ENCODE measurements at regions not wholly inside any gene's neighbourhood (a gene's known extent, or its start where the extent isn't known, plus 50 kb on each side); places are given as distances from the start of the nearest gene placed in this dataset.

DNA sequence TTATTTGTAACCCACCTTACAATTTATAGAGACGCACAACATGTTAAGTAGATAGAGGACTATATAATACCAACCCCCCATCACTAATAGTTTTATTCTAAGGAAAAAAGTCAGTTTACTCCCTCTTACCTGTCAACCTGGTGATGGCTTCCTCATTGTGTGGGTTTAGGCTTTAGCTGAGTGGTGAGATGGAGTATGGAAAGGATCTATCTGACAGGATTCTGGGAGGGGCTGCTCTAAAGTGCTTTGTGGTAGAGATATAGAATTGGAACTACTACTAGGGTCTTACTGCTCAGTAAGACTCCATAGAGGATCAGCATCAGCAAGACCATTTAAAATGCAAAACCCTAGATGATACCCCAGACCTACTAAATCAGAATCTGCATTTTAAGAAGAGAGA is 82.1 kb upstream of the IFNE start:
- intact Hi-C loops (cut with DNase I, micrococcal nuclease) = no loop called here
- ATAC-seq (no peak), DNase-seq (no peak)
- TF ChIP-seq, protein P1, sequence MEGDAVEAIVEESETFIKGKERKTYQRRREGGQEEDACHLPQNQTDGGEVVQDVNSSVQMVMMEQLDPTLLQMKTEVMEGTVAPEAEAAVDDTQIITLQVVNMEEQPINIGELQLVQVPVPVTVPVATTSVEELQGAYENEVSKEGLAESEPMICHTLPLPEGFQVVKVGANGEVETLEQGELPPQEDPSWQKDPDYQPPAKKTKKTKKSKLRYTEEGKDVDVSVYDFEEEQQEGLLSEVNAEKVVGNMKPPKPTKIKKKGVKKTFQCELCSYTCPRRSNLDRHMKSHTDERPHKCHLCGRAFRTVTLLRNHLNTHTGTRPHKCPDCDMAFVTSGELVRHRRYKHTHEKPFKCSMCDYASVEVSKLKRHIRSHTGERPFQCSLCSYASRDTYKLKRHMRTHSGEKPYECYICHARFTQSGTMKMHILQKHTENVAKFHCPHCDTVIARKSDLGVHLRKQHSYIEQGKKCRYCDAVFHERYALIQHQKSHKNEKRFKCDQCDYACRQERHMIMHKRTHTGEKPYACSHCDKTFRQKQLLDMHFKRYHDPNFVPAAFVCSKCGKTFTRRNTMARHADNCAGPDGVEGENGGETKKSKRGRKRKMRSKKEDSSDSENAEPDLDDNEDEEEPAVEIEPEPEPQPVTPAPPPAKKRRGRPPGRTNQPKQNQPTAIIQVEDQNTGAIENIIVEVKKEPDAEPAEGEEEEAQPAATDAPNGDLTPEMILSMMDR (IDR thresholded peaks at IDR 0.05) = no peak
- Histone ChIP-seq H3K36me3 (ENCODE audit: low read depth) (no peaks in the 10 kb centered on the region), H3K9me3 (no peaks in the 10 kb centered on the region), H3K4me1 (ENCODE audit: low read depth) (peaks cover 4% of the 10 kb centered on the region), H3K4me3 (no peak overlapping the region)

DNA sequence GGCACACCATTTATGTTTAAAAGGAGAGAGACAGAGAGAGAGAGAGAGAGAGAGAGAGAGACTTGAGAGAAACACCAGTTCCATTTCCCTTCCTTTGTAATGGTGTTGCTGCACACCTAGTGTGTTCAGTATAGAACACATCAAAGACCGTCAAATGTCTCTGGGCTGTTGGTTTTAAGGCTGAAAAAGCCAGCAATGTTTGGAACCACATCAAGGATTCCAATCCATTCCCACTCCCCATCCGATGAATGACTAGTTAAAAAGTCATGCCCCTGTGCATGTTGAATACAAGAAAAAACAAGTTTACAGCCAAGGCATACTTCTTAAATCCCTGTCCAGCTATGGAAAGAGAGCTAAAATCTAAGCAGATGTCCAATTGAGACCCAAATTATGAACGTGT is 83.0 kb upstream of the IFNE start:
- H3K4me3 ChIP-seq = no peak overlapping the region
- DNase-seq (no peak), ATAC-seq (no peak)
- H3K9me3 ChIP-seq = no peaks in the 10 kb centered on the region
- no peaks in the 10 kb centered on the region for H3K4me1 ChIP-seq (ENCODE audit: low read depth)
- no peaks in the 10 kb centered on the region for H3K36me3 ChIP-seq (ENCODE audit: low read depth)
- intact Hi-C loops (cut with DNase I, micrococcal nuclease) = no loop called here
- TF ChIP-seq, protein P1 (IDR thresholded peaks at IDR 0.05) = no peak

DNA sequence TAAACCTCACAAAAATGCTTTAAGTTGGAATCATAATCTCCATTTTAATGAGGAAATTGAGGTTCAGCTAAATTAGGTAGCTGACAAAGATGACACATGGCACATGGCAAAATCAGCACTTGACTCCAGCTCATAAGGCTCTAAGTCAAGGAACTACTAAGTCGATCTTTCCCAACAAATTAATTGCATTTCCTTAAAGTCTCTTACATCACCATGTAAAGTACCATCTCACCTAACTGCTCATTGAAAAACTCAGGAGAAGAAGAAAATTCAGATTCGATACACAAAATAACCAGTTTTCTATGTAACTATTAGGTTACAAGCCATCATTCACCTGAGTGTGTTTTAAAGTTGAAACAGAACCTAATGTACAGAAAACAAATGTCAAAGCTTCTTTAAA is 85.8 kb upstream of the IFNE start:
- ATAC-seq (no peak), DNase-seq (no peak)
- TF ChIP-seq, protein P1 (IDR thresholded peaks at IDR 0.05) = no peak
- Histone ChIP-seq H3K4me1 (ENCODE audit: low read depth) (no peaks in the 10 kb centered on the region), H3K36me3 (ENCODE audit: low read depth) (no peaks in the 10 kb centered on the region), H3K4me3 (no peak overlapping the region), H3K9me3 (no peaks in the 10 kb centered on the region)
- intact Hi-C loops (cut with DNase I, micrococcal nuclease) = no loop called here

DNA sequence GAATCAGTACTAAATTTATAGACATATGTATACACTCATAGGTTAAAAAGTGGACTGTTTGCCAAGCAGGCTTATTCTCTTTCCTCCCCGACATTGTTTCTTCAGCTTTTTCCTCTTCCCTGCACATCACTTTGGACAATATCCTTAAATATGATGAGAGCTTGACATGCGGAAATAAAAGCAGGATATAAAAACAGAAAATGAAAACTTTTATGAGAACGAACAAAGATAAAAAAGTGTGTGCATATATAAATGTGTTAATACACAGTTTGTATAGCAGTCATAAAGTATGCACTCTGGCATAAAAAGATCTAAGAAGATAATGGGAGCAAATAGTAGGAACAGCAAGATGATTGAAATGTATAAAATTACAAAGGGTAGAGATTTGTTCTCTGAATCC is 86.4 kb upstream of the IFNE start:
- no peak for DNase-seq
- no peaks in the 10 kb centered on the region for H3K9me3 ChIP-seq
- H3K4me1 ChIP-seq (ENCODE audit: low read depth) = no peaks in the 10 kb centered on the region
- ATAC-seq = no peak
- TF ChIP-seq, protein P1 (IDR thresholded peaks at IDR 0.05) = no peak
- intact Hi-C loops (cut with DNase I, micrococcal nuclease) = no loop called here
- no peaks in the 10 kb centered on the region for H3K36me3 ChIP-seq (ENCODE audit: low read depth)
- H3K4me3 ChIP-seq = no peak overlapping the region

DNA sequence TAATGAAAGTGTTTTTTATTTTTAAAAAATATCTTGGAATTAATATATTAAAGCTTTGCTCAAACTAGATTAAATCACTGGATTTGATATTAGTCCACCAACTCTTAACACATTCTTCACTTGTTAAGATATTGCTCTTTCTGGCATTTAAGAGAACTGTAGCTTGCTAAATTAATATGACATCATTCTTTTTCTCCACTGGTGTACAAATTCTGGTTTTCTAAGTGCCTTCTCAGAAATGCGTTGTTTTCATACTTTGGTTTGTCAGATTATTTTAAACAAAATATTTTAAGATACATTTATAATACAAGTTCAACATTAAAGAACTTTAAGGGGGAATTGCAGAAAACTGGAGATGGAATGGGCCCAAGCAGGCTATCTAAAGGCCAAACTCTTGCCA is 87.6 kb upstream of the IFNE start:
- ATAC-seq = no peak
- DNase-seq = no peak
- Histone ChIP-seq H3K9me3 (no peaks in the 10 kb centered on the region), H3K4me3 (no peak overlapping the region), H3K4me1 (ENCODE audit: low read depth) (no peaks in the 10 kb centered on the region), H3K36me3 (ENCODE audit: low read depth) (no peaks in the 10 kb centered on the region)
- intact Hi-C loops (cut with DNase I, micrococcal nuclease) = no loop called here
- TF ChIP-seq, protein P1 (IDR thresholded peaks at IDR 0.05) = no peak

DNA sequence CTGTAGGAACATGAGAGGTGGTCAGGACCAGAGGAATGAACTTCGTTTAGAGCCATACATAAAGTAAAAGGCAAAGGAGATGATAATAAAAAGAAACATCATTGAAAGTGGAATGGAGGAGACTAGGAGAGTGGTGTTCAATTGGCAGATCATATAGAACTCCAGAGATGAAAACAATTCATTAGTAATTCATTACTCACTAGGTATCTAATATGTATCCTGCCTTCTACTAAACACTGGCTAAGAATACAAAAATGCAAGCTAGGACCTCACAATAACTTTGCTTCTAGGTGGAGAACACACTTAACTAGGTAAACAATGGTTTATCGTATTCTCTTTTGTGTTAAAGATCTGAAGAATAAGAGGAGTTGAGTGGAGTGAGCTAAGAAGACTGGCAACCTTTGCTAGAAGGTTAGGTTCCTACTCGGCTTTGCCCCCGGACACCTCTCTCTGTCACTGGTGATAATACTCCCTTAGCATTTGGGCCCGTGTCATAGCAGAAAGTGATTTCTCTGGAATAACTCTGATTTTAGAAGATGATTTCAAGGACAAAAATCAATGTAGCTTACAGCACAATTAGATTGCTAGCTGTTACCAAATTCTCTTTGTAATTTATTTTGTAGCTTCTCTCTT is 88.6 kb upstream of the IFNE start:
- DNase-seq = no peak
- Histone ChIP-seq H3K36me3 (ENCODE audit: low read depth) (no peaks in the 10 kb centered on the region), H3K4me1 (ENCODE audit: low read depth) (no peaks in the 10 kb centered on the region), H3K9me3 (no peaks in the 10 kb centered on the region), H3K4me3 (no peak overlapping the region)
- intact Hi-C loops (cut with DNase I, micrococcal nuclease) = no loop called here
- no peak for ATAC-seq
- TF ChIP-seq, protein P1 (IDR thresholded peaks at IDR 0.05) = no peak

All from mucosa of descending colon (tissue), 3 donors.